Mammary epithelial cell (primary cell): ENCODE measurements at regions not wholly inside any gene's neighbourhood (a gene's known extent, or its start where the extent isn't known, plus 50 kb on each side); places are given as distances from the start of the nearest gene placed in this dataset.

ENCODE experiments used
- CTCF ChIP-seq, 2 donors: IDR thresholded peaks in 1 of 2; conservative IDR thresholded peaks in 1 of 2; 2 replicates each; pipeline ENCODE4 v1.5.1; 2011 to 2012; ENCODE audit warnings: inconsistent platforms in 2 of 2, low read length in 2 of 2, mild to moderate bottlenecking in 2 of 2, control low read depth in 1 of 2, low read depth in 1 of 2; ENCODE audit not compliant: insufficient read depth in 1 of 2; ENCODE audit errors: extremely low read depth in 1 of 2
- EZH2 ChIP-seq: IDR thresholded peaks from 2 replicates; pipeline ENCODE4 v1.6.1; 2012; ENCODE audit warnings: low read length, inconsistent platforms, borderline replicate concordance

GRCh38 chr6:76771059-76771634 lies 692.1 kb downstream of the HTR1B start:
- no peak for TF ChIP-seq CTCF (conservative IDR thresholded peaks at IDR 0.05 in 1 of 2, IDR thresholded peaks at IDR 0.05 in 1 of 2; ENCODE audit: extremely low read depth in 1 of 2, insufficient read depth in 1 of 2, low read depth in 1 of 2, low read length in 2 of 2)
- no peak for TF ChIP-seq EZH2
